ENCODE measurements at regions not wholly inside any gene's neighbourhood (a gene's known extent, or its start where the extent isn't known, plus 50 kb on each side); places are given as distances from the start of the nearest gene placed in this dataset.

DNA sequence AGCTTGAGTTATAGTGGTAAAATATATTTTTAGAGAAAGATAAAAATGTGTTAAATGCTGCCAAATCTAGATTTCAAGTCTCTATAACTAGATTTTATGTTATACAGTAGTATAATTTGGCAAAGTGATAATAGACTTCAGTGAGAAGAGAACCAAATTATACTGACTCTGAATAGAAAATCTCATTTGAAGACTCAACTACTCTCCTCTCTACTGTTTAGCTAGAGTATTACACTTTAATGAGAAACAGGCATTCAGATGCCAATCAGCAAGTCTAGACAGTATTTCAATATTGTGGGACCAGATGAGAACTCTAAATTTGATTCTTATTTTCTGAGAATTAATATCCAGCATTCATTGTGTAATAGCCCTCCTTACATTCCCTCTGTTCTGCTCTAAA is 311.2 kb downstream of the SLITRK5 start:
- in situ Hi-C loops (cut with MboI; ENCODE audit: low sequenced_read_pairs): no loop called here
- intact Hi-C loops (cut with micrococcal nuclease): no loop called here
- no peaks in the 10 kb centered on the region for H3K9me1 ChIP-seq (ENCODE audit: insufficient read depth, low read length)
- H4K91ac ChIP-seq (ENCODE audit: insufficient read depth, low read depth, low read length): no peak overlapping the region
- no peaks in the 10 kb centered on the region for H3K4me1 ChIP-seq (ENCODE audit: control insufficient read depth, insufficient read depth, low read length)
- no peak overlapping the region for H3K9ac ChIP-seq (ENCODE audit: low read depth, low read length)
- H3K4me3 ChIP-seq (ENCODE audit: insufficient read depth, low read depth, low read length): no peak overlapping the region
- H3K4me2 ChIP-seq (ENCODE audit: low read depth, low read length): no peak overlapping the region
- no peak overlapping the region for H2BK5ac ChIP-seq (ENCODE audit: low read depth, low read length, poor library complexity, severe bottlenecking)
- no peaks in the 10 kb centered on the region for H3K79me1 ChIP-seq (ENCODE audit: low read depth in 1 of 2, low read length in 2 of 2)
- ChIA-PET POLR2A (ENCODE audit: unreplicated experiment) (no interaction called here), CTCF (no interaction called here)
- no peak overlapping the region for H2BK20ac ChIP-seq (ENCODE audit: low read depth, low read length)
- no peak overlapping the region for H2AFZ ChIP-seq (replicated peaks; ENCODE audit: low read length, poor library complexity)
- no peak overlapping the region for H4K5ac ChIP-seq (ENCODE audit: low read depth, low read length)
- no peaks in the 10 kb centered on the region for H4K20me1 ChIP-seq (ENCODE audit: insufficient read depth, low read length)
- no peaks in the 10 kb centered on the region; the same call in 1 of the 2 replicates for H3K9me3 ChIP-seq (ENCODE audit: control insufficient read depth, insufficient read depth, low read length)
- no peak overlapping the region for H2AK5ac ChIP-seq (ENCODE audit: low read depth, low read length)
- H3K4ac ChIP-seq (ENCODE audit: low read depth, low read length): no peak overlapping the region
- H3K27me3 ChIP-seq (ENCODE audit: control insufficient read depth, insufficient read depth, low read length): no peaks in the 10 kb centered on the region
- H2AK9ac ChIP-seq (replicated peaks; ENCODE audit: low read depth, low read length, poor library complexity): no peak overlapping the region
- TF ChIP-seq FOS (IDR thresholded peaks at IDR 0.05; ENCODE audit: low read depth, low read length) (no peak), CEBPB (IDR thresholded peaks at IDR 0.05; ENCODE audit: low read depth, low read length) (no peak), MAZ (IDR thresholded peaks at IDR 0.05; ENCODE audit: borderline replicate concordance, low read depth, low read length) (no peak), RAD21 (IDR thresholded peaks at IDR 0.05; ENCODE audit: low read length) (no peak), NFE2L2 (IDR thresholded peaks at IDR 0.05; ENCODE audit: low read depth, low read length) (no peak), POLR2A (IDR thresholded peaks at IDR 0.05; ENCODE audit: low read depth, low read length) (no peak), CHD1 (IDR thresholded peaks at IDR 0.05; ENCODE audit: low read depth, low read length) (no peak), USF2 (IDR thresholded peaks at IDR 0.05; ENCODE audit: low read depth, low read length) (no peak), BHLHE40 (IDR thresholded peaks at IDR 0.05; ENCODE audit: low read depth, low read length) (no peak), RFX5 (IDR thresholded peaks at IDR 0.05; ENCODE audit: low read depth, low read length) (no peak), SMC3 (IDR thresholded peaks at IDR 0.05; ENCODE audit: low read depth, low read length) (no peak), ELK1 (IDR thresholded peaks at IDR 0.05; ENCODE audit: borderline replicate concordance, low read depth, low read length) (no peak), RCOR1 (IDR thresholded peaks at IDR 0.05; ENCODE audit: insufficient replicate concordance, low read length) (no peak), MXI1 (IDR thresholded peaks at IDR 0.05; ENCODE audit: borderline replicate concordance, low read depth, low read length) (no peak), MAFK (IDR thresholded peaks at IDR 0.05; ENCODE audit: low read depth, low read length) (no peak), CTCF (conservative IDR thresholded peaks at IDR 0.05; ENCODE audit: low read depth, low read length) (no peak)
- H2BK15ac ChIP-seq (ENCODE audit: low read depth, low read length): no peak overlapping the region
- dilution Hi-C loops (cut with HindIII; ENCODE audit: low sequenced_read_pairs, unreplicated experiment): no loop called here
- no peak overlapping the region for H4K8ac ChIP-seq (ENCODE audit: low read depth in 2 of 2, low read length in 2 of 2)
- no peak overlapping the region for H3K56ac ChIP-seq (ENCODE audit: extremely low read depth, insufficient read depth, low read length)
- ATAC-seq (ENCODE audit: low read depth) (no peak), DNase-seq (no peak)
- H2BK120ac ChIP-seq (ENCODE audit: low read depth, low read length): no peak overlapping the region
- H3K23ac ChIP-seq (ENCODE audit: low read depth, low read length): no peak overlapping the region
- BruUV-seq (replicated peaks): no TSS peak
- H3K36me3 ChIP-seq (ENCODE audit: control insufficient read depth, insufficient read depth, low read length): no peaks in the 10 kb centered on the region
- no peak overlapping the region for H3K18ac ChIP-seq (ENCODE audit: low read depth, low read length)
- no peak overlapping the region for H3K14ac ChIP-seq (replicated peaks; ENCODE audit: low read depth, low read length)
- no peak overlapping the region for H3K27ac ChIP-seq (ENCODE audit: insufficient read depth, low read length)

Data from IMR-90 (cell line).